NCI-H524 treated with DMSO at 0.1 percent for 48 hours (cell line): ENCODE measurements at regions not wholly inside any gene's neighbourhood (a gene's known extent, or its start where the extent isn't known, plus 50 kb on each side); places are given as distances from the start of the nearest gene placed in this dataset.

ENCODE experiments used
- DNase-seq: peaks from one replicate; lab custom pipeline; 2025; lab: John Stamatoyannopoulos, UW

DNA sequence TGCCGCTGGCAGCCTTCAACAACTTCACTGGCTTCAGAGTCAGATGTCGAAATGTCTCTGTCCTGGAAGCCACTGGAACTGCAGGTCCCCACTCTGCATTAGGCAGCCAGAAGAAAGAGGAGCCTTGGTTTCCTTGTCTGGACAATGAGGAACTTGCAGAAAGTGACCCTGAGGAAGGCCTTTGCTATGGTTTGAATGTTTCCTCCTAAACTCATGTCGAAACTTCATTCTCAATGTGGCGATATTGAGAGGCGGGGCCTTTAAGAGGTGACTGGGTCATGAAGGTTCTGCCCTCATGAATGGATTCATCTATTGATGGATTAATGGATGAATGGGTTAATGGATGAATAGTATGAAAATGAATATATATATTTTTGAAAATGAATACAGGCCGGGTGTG is 61.6 kb upstream of the GPR26 start:
- DNase-seq: no peak

DNA sequence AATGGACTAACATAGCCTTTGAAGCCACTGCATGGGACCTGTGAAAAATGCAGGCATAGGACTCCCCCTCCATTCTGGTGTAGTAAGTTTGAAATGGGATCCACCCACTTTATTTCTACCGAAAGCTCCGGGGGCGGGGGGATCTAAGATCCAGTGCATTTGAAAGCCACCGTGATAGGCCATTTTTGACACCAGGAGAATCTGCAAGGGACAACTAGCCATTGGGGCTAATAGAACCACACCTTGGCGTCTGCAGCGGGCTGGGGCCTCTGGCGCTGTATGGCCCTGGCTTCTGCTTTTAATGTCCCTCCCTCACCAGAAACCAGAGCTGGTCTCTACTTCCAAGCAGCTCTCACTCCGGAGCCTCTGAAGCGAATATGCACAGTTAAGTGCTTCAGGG is 60.1 kb upstream of the GPR26 start:
- no peak for DNase-seq

DNA sequence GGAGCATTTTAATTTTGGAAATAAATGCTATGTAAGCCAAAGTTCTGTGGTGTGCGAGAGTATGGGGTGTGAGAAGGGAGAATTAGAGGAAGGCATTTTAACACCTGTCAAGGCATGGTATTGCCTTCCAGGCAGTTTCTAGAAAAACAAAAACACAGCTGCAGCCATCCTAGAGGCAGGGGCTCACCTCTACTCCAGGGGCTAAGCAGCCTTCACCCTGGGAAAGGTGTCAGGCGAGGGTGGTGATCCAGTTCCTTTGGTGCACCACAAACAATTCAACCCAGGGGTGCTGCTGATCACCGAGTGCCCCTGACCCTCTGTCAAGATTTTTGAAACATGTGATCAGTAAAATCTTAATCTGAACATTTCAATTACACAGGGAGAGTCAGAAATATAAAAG is 59.2 kb upstream of the GPR26 start:
- DNase-seq: no peak

DNA sequence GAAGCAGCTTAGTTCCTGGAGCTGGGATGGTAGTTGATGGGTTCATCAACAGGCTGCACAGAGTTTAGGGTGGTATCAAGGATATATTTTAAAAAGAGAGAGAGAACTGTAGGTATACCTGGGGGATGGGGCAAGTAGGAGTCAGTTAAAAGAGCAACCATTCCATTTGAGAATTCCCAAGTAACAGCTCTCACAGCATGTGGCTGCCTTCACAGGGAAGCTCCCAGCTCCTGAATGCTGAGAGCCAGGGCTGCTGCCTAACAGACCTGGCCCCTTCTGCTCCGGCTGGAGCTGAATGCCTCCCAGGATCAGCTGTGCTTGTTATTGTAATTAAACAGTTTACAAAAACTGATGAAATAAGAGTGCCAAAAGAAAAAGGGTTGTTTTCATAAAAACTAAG is 58.8 kb upstream of the GPR26 start:
- no peak for DNase-seq

DNA sequence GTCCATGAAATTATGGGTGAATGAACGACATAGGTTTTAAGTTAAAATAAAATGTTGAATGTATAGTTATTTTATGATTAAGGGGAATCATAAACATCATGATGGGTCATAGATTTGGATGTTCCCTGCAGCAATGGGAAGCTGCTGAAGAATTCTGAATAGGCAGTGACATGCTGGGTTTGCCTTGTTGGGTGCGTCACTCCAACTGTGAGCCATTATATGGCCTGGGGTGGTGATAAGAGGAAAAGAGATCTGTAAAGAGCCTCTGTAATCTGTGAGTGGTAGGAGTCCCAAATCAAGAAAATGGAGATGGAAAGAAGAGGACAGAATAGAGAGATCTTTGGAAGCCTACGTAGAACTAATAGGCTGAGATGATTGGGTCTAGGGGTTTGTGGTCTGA is 58.1 kb upstream of the GPR26 start:
- no peak for DNase-seq

DNA sequence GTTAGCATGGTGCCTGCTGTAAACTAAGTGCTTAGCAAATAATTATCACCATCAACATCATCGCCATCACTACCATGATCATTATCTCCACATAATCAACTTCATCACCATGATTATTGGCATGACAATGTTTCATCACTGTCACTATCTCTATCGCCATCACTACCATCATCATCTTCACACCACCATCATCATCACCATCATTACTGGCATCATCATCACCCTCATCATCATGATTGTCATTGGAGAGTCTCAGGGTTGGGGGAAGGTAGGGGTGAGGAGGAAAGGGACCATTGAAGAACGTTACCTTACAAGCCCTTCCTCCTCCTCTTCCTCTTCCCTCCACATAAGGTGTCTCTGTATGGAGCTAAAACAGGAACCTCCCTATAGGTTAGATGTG is 54.9 kb upstream of the GPR26 start:
- DNase-seq: no peak

DNA sequence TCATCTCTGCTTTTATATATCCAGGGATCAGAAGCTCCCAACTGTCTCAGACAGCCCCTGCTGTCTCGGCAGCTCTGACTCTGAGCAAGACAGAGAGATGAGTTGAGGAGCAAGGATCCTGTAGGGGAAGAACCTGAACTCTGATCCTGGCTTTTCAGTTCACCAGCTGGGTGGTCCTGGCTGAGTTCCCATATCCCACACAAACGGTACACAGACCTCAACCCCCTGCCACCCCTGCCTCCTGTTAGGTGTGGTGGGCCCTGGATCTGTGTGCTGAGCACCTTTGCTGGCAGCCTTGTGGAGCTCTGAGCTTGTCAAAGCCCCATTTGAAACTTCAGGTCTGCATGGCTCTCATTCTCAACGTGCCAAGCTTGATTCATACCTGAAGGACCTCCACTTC is 54.3 kb upstream of the GPR26 start:
- no peak for DNase-seq

DNA sequence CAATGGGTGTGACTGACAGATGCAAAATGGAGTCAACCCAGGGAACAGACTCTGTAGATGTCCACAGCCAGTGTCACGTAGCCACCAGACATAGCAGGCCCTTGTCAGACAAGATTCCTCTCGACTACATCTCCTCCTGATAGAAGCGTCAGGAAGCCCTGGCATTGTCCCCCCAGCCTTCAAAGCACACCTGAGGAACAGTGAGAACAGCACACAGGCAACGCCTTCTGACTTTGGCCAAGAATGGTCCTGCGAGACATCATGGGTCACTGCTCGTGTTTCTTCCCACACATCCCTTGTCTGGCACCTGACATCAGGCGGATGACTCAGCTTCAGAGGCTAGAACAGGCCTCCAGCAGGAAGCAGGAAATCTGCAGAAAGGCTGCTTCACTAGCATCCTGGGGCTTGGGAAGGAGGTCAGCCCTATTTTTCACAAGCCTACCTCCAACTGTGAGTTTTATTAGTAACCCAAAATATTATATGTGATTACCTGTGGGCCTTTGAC is 52.8 kb upstream of the GPR26 start:
- no peak for DNase-seq

DNA sequence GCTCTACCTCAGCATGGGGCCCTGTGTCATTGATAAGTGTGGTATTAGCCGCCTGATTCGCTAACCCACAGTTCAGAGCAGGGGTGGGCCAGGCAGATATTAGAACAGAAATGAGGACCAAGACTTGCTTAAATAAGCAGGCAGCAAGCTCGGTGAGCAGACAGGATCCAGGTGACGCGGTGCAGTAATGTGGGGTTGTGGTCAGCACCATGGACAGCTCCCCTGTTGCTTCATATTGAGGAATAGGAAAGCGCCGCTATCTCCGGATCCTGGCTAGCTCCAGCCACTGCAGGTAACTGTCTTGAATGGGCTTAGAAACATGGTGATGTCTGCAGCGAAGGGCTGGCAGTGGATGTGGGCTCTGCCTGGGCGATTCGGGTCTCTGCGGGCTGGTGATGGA is 51.3 kb upstream of the GPR26 start:
- DNase-seq: no peak
